HFFc6 (cell line): ENCODE measurements at regions not wholly inside any gene's neighbourhood (a gene's known extent, or its start where the extent isn't known, plus 50 kb on each side); places are given as distances from the start of the nearest gene placed in this dataset.

Experiments
- DNase-seq: peaks from one replicate; pipeline ENCODE4 v3.0.0-alpha.2; 2018
- H3K27ac Mint-ChIP-seq: 2 replicates; pipeline ENCODE4 v1.8.0; 2020; ENCODE audit warnings: mild to moderate bottlenecking, mixed read lengths
- H3K27me3 Mint-ChIP-seq: 2 replicates; pipeline ENCODE4 v1.8.0; 2021; ENCODE audit warnings: mild to moderate bottlenecking, moderate library complexity, mixed read lengths; ENCODE audit not compliant: insufficient read depth
- H3K36me3 Mint-ChIP-seq: 2 replicates; pipeline ENCODE4 v1.8.0; 2021; ENCODE audit warnings: low read depth, mixed read lengths
- H3K4me1 Mint-ChIP-seq: 2 replicates; pipeline ENCODE4 v1.8.0; 2020; ENCODE audit warnings: low read depth, mixed read lengths
- H3K4me3 Mint-ChIP-seq: 2 replicates; pipeline ENCODE4 v1.8.0; 2020; ENCODE audit warnings: mild to moderate bottlenecking, moderate library complexity, mixed read lengths
- H3K9me3 Mint-ChIP-seq: 2 replicates; pipeline ENCODE4 v1.8.0; 2020; ENCODE audit warnings: mild to moderate bottlenecking, mixed read lengths
- CTCF ChIP-seq: fragments of 200-600 bp; sonication (generic); IDR thresholded peaks from 2 replicates; pipeline ENCODE4 v1.5.0; 2021; ENCODE audit warnings: antibody characterized with exemption, mild to moderate bottlenecking

- Mint-ChIP-seq H3K9me3 (no peaks in the 10 kb centered on the region; the same call in 1 of the 2 replicates), H3K4me3 (no peak overlapping the region), H3K27ac (no peak overlapping the region), H3K36me3 (no peaks in the 10 kb centered on the region), H3K27me3 (no peaks in the 10 kb centered on the region; the same call in none of the 2 replicates), H3K4me1 (no peaks in the 10 kb centered on the region)
- no peak for TF ChIP-seq CTCF
- DNase-seq, result no peak
Measured at GRCh38 chr5:88092358-88092757, 176.3 kb downstream of the TMEM161B start.

DNA sequence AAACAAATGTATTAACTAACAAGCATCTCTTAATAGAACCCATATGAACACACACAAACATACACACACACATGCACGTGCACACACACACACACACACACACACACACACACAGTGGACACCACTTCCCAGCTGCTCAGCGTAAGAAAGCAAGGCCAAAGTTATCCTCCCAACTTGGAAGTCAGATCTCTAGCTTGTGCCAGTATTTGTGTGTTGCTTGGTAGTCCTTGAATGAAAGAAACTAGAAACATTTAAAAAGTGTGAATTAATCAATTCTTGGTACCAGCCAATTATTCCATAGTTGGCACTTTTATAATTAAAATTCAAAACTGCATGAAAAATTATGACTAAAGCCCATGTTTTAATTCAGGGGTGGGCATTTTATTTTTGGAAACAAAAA, 178.1 kb downstream of the TMEM161B start:
- H3K27me3 Mint-ChIP-seq, result no peaks in the 10 kb centered on the region; the same call in none of the 2 replicates
- no peak overlapping the region for H3K27ac Mint-ChIP-seq
- TF ChIP-seq CTCF, result no peak
- H3K9me3 Mint-ChIP-seq, result no peaks in the 10 kb centered on the region; the same call in 1 of the 2 replicates
- no peaks in the 10 kb centered on the region for H3K36me3 Mint-ChIP-seq
- no peak overlapping the region for H3K4me3 Mint-ChIP-seq
- DNase-seq, result no peak
- H3K4me1 Mint-ChIP-seq, result no peaks in the 10 kb centered on the region

GRCh38 chr5:88089719-88090390, 178.8 kb downstream of the TMEM161B start:
- no peak for TF ChIP-seq CTCF
- Mint-ChIP-seq H3K36me3 (no peaks in the 10 kb centered on the region), H3K27ac (no peak overlapping the region), H3K27me3 (no peaks in the 10 kb centered on the region; the same call in none of the 2 replicates), H3K4me1 (no peaks in the 10 kb centered on the region), H3K4me3 (no peak overlapping the region), H3K9me3 (no peaks in the 10 kb centered on the region; the same call in 1 of the 2 replicates)
- DNase-seq, result no peak

GRCh38 chr5:88085462-88085861, 183.2 kb downstream of the TMEM161B start:
- no peak for DNase-seq
- no peak for TF ChIP-seq CTCF
- Mint-ChIP-seq H3K36me3 (no peaks in the 10 kb centered on the region), H3K27ac (no peak overlapping the region), H3K9me3 (no peaks in the 10 kb centered on the region; the same call in 1 of the 2 replicates), H3K4me3 (no peak overlapping the region), H3K27me3 (no peaks in the 10 kb centered on the region; the same call in none of the 2 replicates), H3K4me1 (no peaks in the 10 kb centered on the region)

- no peaks in the 10 kb centered on the region for H3K36me3 Mint-ChIP-seq
- no peak overlapping the region for H3K27ac Mint-ChIP-seq
- no peak for DNase-seq
- no peak overlapping the region for H3K4me3 Mint-ChIP-seq
- H3K4me1 Mint-ChIP-seq, result no peaks in the 10 kb centered on the region
- no peak for TF ChIP-seq CTCF
- H3K27me3 Mint-ChIP-seq, result no peaks in the 10 kb centered on the region
- 0 out of 2 replicates have a peak, but pooled peaks cover 2% of the 10 kb centered on the region for H3K9me3 Mint-ChIP-seq
Measured at GRCh38 chr5:88081877-88082276, 186.8 kb downstream of the TMEM161B start.
